ENCODE measurements at regions not wholly inside any gene's neighbourhood (a gene's known extent, or its start where the extent isn't known, plus 50 kb on each side); places are given as distances from the start of the nearest gene placed in this dataset.
"Not testable (repeated sequence)": the region's sequence is repeated elsewhere in the genome, so short reads cannot be mapped to it uniquely, and the experiment has no call there.

GRCh38 chr5:82590112-82590511, 312.0 kb upstream of the RPS23 start:
- no peak overlapping the region for H3K4me3 ChIP-seq (ENCODE audit: low read depth, low read length)
- TF ChIP-seq, protein P1, sequence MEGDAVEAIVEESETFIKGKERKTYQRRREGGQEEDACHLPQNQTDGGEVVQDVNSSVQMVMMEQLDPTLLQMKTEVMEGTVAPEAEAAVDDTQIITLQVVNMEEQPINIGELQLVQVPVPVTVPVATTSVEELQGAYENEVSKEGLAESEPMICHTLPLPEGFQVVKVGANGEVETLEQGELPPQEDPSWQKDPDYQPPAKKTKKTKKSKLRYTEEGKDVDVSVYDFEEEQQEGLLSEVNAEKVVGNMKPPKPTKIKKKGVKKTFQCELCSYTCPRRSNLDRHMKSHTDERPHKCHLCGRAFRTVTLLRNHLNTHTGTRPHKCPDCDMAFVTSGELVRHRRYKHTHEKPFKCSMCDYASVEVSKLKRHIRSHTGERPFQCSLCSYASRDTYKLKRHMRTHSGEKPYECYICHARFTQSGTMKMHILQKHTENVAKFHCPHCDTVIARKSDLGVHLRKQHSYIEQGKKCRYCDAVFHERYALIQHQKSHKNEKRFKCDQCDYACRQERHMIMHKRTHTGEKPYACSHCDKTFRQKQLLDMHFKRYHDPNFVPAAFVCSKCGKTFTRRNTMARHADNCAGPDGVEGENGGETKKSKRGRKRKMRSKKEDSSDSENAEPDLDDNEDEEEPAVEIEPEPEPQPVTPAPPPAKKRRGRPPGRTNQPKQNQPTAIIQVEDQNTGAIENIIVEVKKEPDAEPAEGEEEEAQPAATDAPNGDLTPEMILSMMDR (IDR thresholded peaks at IDR 0.05; ENCODE audit: low read depth, low read length, missing control alignments): no peak
- DNase-seq (ENCODE audit: low read depth): no peak

- H3K4me3 ChIP-seq (ENCODE audit: low read depth, low read length): no peak overlapping the region
- TF ChIP-seq, protein P1 (IDR thresholded peaks at IDR 0.05; ENCODE audit: low read depth, low read length, missing control alignments): no peak
- DNase-seq (ENCODE audit: low read depth): no peak
Measured at GRCh38 chr5:82586661-82587310, 308.6 kb upstream of the RPS23 start.

DNA sequence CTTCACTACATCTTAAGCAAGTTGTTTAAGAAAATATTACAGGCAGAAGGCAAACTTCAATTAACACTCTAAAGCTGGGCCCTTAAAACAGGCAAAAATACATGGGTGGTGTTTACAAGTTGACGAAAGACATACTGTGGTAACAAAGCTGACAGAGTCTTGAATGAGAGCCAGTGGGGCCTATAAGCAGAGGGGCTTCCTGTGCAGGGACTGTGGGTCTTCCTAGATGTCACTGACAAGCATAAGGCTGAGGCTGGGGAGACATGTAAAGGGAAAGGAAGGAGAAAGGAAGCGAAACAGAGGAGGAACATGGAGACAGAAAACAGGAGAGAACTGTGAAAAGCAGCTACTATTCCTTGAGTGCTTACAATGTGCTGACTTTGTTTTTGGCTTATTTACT, 308.0 kb upstream of the RPS23 start:
- H3K4me3 ChIP-seq (ENCODE audit: low read depth, low read length): no peak overlapping the region
- TF ChIP-seq, protein P1 (IDR thresholded peaks at IDR 0.05; ENCODE audit: low read depth, low read length, missing control alignments): no peak
- DNase-seq (ENCODE audit: low read depth): no peak

GRCh38 chr5:82584631-82585030, 306.5 kb upstream of the RPS23 start:
- H3K4me3 ChIP-seq (ENCODE audit: low read depth, low read length): no peak overlapping the region
- DNase-seq (ENCODE audit: low read depth): no peak
- TF ChIP-seq, protein P1 (IDR thresholded peaks at IDR 0.05; ENCODE audit: low read depth, low read length, missing control alignments): no peak

DNA sequence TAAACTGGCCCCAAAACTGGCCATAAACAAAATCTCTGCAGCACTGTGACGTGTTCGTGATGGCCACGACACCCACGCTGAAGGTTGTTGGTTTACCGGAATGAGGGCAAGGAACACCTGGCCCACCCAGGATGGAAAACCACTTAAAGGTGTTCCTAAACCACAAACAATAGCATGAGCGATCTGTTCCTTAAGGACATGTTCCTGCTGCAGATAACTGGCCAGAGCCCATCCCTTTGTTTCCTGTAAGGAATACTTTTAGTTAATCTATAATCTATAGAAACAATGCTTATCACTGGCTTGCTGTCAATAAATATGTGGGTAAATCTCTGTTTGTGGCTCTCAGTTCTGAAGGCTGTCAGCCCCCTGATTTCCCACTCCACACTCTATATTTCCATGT, 305.2 kb upstream of the RPS23 start:
- DNase-seq (ENCODE audit: low read depth); H3K4me3 ChIP-seq (ENCODE audit: low read depth, low read length): not testable (repeated sequence)

GRCh38 chr5:82564963-82565362, 286.8 kb upstream of the RPS23 start:
- H3K4me3 ChIP-seq (ENCODE audit: low read depth, low read length): no peak overlapping the region
- no peak for DNase-seq (ENCODE audit: low read depth)
- TF ChIP-seq, protein P1 (IDR thresholded peaks at IDR 0.05; ENCODE audit: low read depth, low read length, missing control alignments): no peak

GRCh38 chr5:82563745-82564144, 285.6 kb upstream of the RPS23 start:
- no peak overlapping the region for H3K4me3 ChIP-seq (ENCODE audit: low read depth, low read length)

More at GRCh38 chr5:82563745-82564144, 285.6 kb upstream of the RPS23 start:
- DNase-seq (ENCODE audit: low read depth): no peak
- TF ChIP-seq, protein P1 (IDR thresholded peaks at IDR 0.05; ENCODE audit: low read depth, low read length, missing control alignments): no peak

Data from GM12864 (cell line).